GM20000 (cell line): ENCODE measurements at regions not wholly inside any gene's neighbourhood (a gene's known extent, or its start where the extent isn't known, plus 50 kb on each side); places are given as distances from the start of the nearest gene placed in this dataset.
"Not testable (repeated sequence)": the region's sequence is repeated elsewhere in the genome, so short reads cannot be mapped to it uniquely, and the experiment has no call there.

Source experiments
- DNase-seq: peaks from one replicate; pipeline ENCODE4 v3.0.0; 2012; ENCODE audit warnings: low spot score
- CTCF ChIP-seq: IDR thresholded peaks from 2 replicates; pipeline ENCODE4 v1.5.1; 2012; ENCODE audit warnings: mild to moderate bottlenecking, control low read depth; ENCODE audit errors: extremely low read depth, missing control alignments

GRCh38 chr2:185388226-185388625, 350.4 kb upstream of the FSIP2 start:
- no peak for TF ChIP-seq CTCF
- DNase-seq = no peak

- no peak for DNase-seq
- TF ChIP-seq CTCF = no peak
Observed at GRCh38 chr2:185391543-185391942, 347.1 kb upstream of the FSIP2 start.

- no peak for DNase-seq
Observed at GRCh38 chr2:185393091-185393490, 345.5 kb upstream of the FSIP2 start.

GRCh38 chr2:185402474-185402873, 336.1 kb upstream of the FSIP2 start:
- TF ChIP-seq CTCF = no peak
- DNase-seq = no peak

More at GRCh38 chr2:185393091-185393490, 345.5 kb upstream of the FSIP2 start:
- no peak for TF ChIP-seq CTCF

- no peak for TF ChIP-seq CTCF
Observed at GRCh38 chr2:185404578-185404977, 334.0 kb upstream of the FSIP2 start.

GRCh38 chr2:185417111-185417510, 321.5 kb upstream of the FSIP2 start:
- no peak for TF ChIP-seq CTCF
- DNase-seq = no peak

More at GRCh38 chr2:185404578-185404977, 334.0 kb upstream of the FSIP2 start:
- DNase-seq = no peak

- TF ChIP-seq CTCF = no peak
- DNase-seq = no peak
Observed at GRCh38 chr2:185417688-185418087, 320.9 kb upstream of the FSIP2 start.

- not testable (repeated sequence) for DNase-seq
Observed at GRCh38 chr2:185424958-185425629, 313.5 kb upstream of the FSIP2 start.
